ENCODE measurements at regions not wholly inside any gene's neighbourhood (a gene's known extent, or its start where the extent isn't known, plus 50 kb on each side); places are given as distances from the start of the nearest gene placed in this dataset.
"Not testable (repeated sequence)": the region's sequence is repeated elsewhere in the genome, so short reads cannot be mapped to it uniquely, and the experiment has no call there.

DNA sequence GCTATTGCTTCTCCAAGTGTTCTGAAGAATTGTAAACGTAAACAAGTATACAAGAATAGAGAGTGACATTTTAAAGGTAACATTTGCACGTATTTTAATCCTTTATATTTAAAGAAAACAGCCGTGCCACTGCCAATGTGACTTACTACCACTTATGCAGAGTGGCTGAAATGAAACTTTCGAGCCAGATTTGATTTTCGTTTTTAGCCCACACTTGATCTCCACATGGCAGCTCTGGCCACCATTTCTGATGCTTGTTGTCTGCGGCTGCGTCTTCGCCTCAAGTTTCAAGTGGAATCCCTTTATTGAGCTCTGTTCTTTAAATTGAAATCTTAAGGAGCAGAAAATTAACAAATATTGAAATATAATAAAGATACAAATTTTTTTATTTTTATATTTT, 70.0 kb downstream of the ELAPOR2 start:
- SMC1A ChIA-PET (ENCODE audit: uncharacterized antibody, unreplicated experiment), result no interaction called here
- WGBS (ENCODE audit: insufficient coverage, insufficient replicate concordance, low lambda C conversion rate, missing lambda C conversion rate), result 72% methylated on average over 8 of the region's 8 CpGs

DNA sequence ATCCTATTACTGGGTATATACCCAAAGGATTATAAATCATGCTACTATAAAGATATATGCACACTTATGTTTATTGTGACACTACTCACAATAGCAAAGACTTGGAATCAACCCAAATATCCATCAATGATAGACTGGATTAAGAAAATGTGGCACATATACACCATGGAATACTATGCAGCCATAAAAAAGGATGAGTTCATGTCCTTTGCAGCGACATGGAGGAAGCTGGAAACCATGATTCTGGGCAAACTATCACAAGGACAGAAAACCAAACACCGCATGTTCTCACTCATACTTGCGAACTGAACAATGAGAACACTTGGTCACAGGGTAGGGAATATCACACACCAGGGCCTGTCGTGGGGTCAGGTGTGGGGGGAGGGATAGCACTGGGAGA, 71.6 kb downstream of the ELAPOR2 start:
- SMC1A ChIA-PET (ENCODE audit: uncharacterized antibody, unreplicated experiment); H3K9ac ChIP-seq (ENCODE audit: control insufficient read depth, insufficient read depth, low read length); H3K79me2 ChIP-seq (ENCODE audit: control insufficient read depth, insufficient read depth, low read length); H3K27ac ChIP-seq (ENCODE audit: control insufficient read depth, insufficient read depth); H4K20me1 ChIP-seq (ENCODE audit: control insufficient read depth, insufficient read depth); ATAC-seq; H2AFZ ChIP-seq (ENCODE audit: control insufficient read depth, low read depth, low read length); RAD21 ChIA-PET (ENCODE audit: unreplicated experiment); DNase-seq (ENCODE audit: low read depth, low spot score); H3K4me2 ChIP-seq (ENCODE audit: control insufficient read depth, insufficient read depth); H3K9me3 ChIP-seq (replicated peaks; ENCODE audit: control insufficient read depth, insufficient read depth, low read length); in situ Hi-C loops (cut with MboI); intact Hi-C loops (cut with micrococcal nuclease; ENCODE audit: unreplicated experiment); CTCF ChIA-PET; H3K36me3 ChIP-seq (ENCODE audit: control insufficient read depth in 2 of 2, insufficient read depth in 2 of 2, low read length in 1 of 2); FAIRE-seq; POLR2A ChIA-PET; H3K4me3 ChIP-seq; H3K27me3 ChIP-seq (replicated peaks in 1 of 2; ENCODE audit: control insufficient read depth in 2 of 2, insufficient read depth in 2 of 2, low read length in 1 of 2); H3K4me1 ChIP-seq (ENCODE audit: control insufficient read depth, insufficient read depth, low read length); BruUV-seq (replicated peaks): not testable (repeated sequence)
- WGBS (ENCODE audit: insufficient coverage, insufficient replicate concordance, low lambda C conversion rate, missing lambda C conversion rate), result 59% methylated on average over 4 of the region's 4 CpGs

More for the DNA sequence above, 70.0 kb downstream of the ELAPOR2 start:
- Histone ChIP-seq H3K4me1 (ENCODE audit: control insufficient read depth, insufficient read depth, low read length) (no peaks in the 10 kb centered on the region), H3K79me2 (ENCODE audit: control insufficient read depth, insufficient read depth, low read length) (no peaks in the 10 kb centered on the region), H3K27me3 (replicated peaks in 1 of 2; ENCODE audit: control insufficient read depth in 2 of 2, insufficient read depth in 2 of 2, low read length in 1 of 2) (no peaks in the 10 kb centered on the region), H3K4me2 (ENCODE audit: control insufficient read depth, insufficient read depth) (no peak overlapping the region), H3K9ac (ENCODE audit: control insufficient read depth, insufficient read depth, low read length) (no peak overlapping the region), H3K9me3 (replicated peaks; ENCODE audit: control insufficient read depth, insufficient read depth, low read length) (no peaks in the 10 kb centered on the region), H3K27ac (ENCODE audit: control insufficient read depth, insufficient read depth) (no peak overlapping the region), H2AFZ (ENCODE audit: control insufficient read depth, low read depth, low read length) (no peak overlapping the region), H3K36me3 (ENCODE audit: control insufficient read depth in 2 of 2, insufficient read depth in 2 of 2, low read length in 1 of 2) (no peaks in the 10 kb centered on the region), H4K20me1 (ENCODE audit: control insufficient read depth, insufficient read depth) (no peaks in the 10 kb centered on the region), H3K4me3 (no peak overlapping the region)
- BruUV-seq (replicated peaks), result no TSS peak
- in situ Hi-C loops (cut with MboI), result no loop called here
- ATAC-seq (no peak), FAIRE-seq (no peak), DNase-seq (ENCODE audit: low read depth, low spot score) (no peak)
- RAD21 ChIA-PET (ENCODE audit: unreplicated experiment), result no interaction called here
- intact Hi-C loops (cut with micrococcal nuclease; ENCODE audit: unreplicated experiment), result no loop called here
- POLR2A ChIA-PET, result no interaction called here
- TF ChIP-seq RAD21 (IDR thresholded peaks at IDR 0.05; ENCODE audit: insufficient read depth, low read depth, low read length) (no peak), ESRRA (IDR thresholded peaks at IDR 0.05; ENCODE audit: low read length) (no peak), TAF1 (IDR thresholded peaks at IDR 0.05; ENCODE audit: borderline replicate concordance, low read depth, low read length) (no peak), POU2F2 (IDR thresholded peaks at IDR 0.05; ENCODE audit: borderline replicate concordance, low read depth, low read length) (no peak)
- CTCF ChIA-PET, result no interaction called here

- H3K9ac ChIP-seq (ENCODE audit: control insufficient read depth, insufficient read depth, low read length); SMC1A ChIA-PET (ENCODE audit: uncharacterized antibody, unreplicated experiment); H3K4me2 ChIP-seq (ENCODE audit: control insufficient read depth, insufficient read depth); H3K36me3 ChIP-seq (ENCODE audit: control insufficient read depth in 2 of 2, insufficient read depth in 2 of 2, low read length in 1 of 2); H3K4me3 ChIP-seq; ATAC-seq; BruUV-seq (replicated peaks); H3K27me3 ChIP-seq (replicated peaks in 1 of 2; ENCODE audit: control insufficient read depth in 2 of 2, insufficient read depth in 2 of 2, low read length in 1 of 2); FAIRE-seq; RAD21 ChIA-PET (ENCODE audit: unreplicated experiment); CTCF ChIA-PET; H2AFZ ChIP-seq (ENCODE audit: control insufficient read depth, low read depth, low read length); DNase-seq (ENCODE audit: low read depth, low spot score); H3K9me3 ChIP-seq (replicated peaks; ENCODE audit: control insufficient read depth, insufficient read depth, low read length); POLR2A ChIA-PET; H3K79me2 ChIP-seq (ENCODE audit: control insufficient read depth, insufficient read depth, low read length); H3K4me1 ChIP-seq (ENCODE audit: control insufficient read depth, insufficient read depth, low read length); in situ Hi-C loops (cut with MboI); intact Hi-C loops (cut with micrococcal nuclease; ENCODE audit: unreplicated experiment); H4K20me1 ChIP-seq (ENCODE audit: control insufficient read depth, insufficient read depth); H3K27ac ChIP-seq (ENCODE audit: control insufficient read depth, insufficient read depth): not testable (repeated sequence)
- 48% methylated on average over 3 of the region's 3 CpGs for WGBS (ENCODE audit: insufficient coverage, insufficient replicate concordance, low lambda C conversion rate, missing lambda C conversion rate)
Observed at GRCh38 chr7:86987358-86987757, 72.1 kb downstream of the ELAPOR2 start.

DNA sequence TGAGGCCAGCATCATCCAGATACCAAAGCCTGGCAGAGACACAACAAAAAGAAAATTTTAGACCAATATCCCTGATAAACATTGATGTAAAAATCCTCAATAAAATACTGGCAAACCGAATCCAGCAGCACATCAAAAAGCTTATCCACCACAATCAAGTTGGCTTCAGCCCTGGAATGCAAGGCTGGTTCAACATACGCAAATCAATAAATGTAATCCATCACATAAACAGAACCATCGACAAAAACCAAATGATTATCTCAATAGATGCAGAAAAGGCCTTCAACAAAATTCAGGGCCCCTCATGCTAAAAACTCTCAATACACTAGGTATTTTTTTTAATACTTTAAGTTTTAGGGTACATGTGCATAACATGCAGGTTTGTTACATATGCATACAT, 74.1 kb downstream of the ELAPOR2 start:
- intact Hi-C loops (cut with micrococcal nuclease; ENCODE audit: unreplicated experiment); H3K27me3 ChIP-seq (replicated peaks in 1 of 2; ENCODE audit: control insufficient read depth in 2 of 2, insufficient read depth in 2 of 2, low read length in 1 of 2); BruUV-seq (replicated peaks); H3K27ac ChIP-seq (ENCODE audit: control insufficient read depth, insufficient read depth); H3K4me2 ChIP-seq (ENCODE audit: control insufficient read depth, insufficient read depth); RAD21 ChIA-PET (ENCODE audit: unreplicated experiment); in situ Hi-C loops (cut with MboI); DNase-seq (ENCODE audit: low read depth, low spot score); POLR2A ChIA-PET; H3K79me2 ChIP-seq (ENCODE audit: control insufficient read depth, insufficient read depth, low read length); H3K4me3 ChIP-seq; H3K4me1 ChIP-seq (ENCODE audit: control insufficient read depth, insufficient read depth, low read length); CTCF ChIA-PET; H2AFZ ChIP-seq (ENCODE audit: control insufficient read depth, low read depth, low read length); SMC1A ChIA-PET (ENCODE audit: uncharacterized antibody, unreplicated experiment); H4K20me1 ChIP-seq (ENCODE audit: control insufficient read depth, insufficient read depth); H3K9me3 ChIP-seq (replicated peaks; ENCODE audit: control insufficient read depth, insufficient read depth, low read length); H3K36me3 ChIP-seq (ENCODE audit: control insufficient read depth in 2 of 2, insufficient read depth in 2 of 2, low read length in 1 of 2); ATAC-seq; FAIRE-seq; H3K9ac ChIP-seq (ENCODE audit: control insufficient read depth, insufficient read depth, low read length): not testable (repeated sequence)
- WGBS (ENCODE audit: insufficient coverage, insufficient replicate concordance, low lambda C conversion rate, missing lambda C conversion rate), result 41% methylated on average over 3 of the region's 3 CpGs
